IMR-90 (cell line): ENCODE measurements at regions not wholly inside any gene's neighbourhood (a gene's known extent, or its start where the extent isn't known, plus 50 kb on each side); places are given as distances from the start of the nearest gene placed in this dataset.

Experiments used
- CEBPB ChIP-seq: IDR thresholded peaks from 2 replicates; pipeline ENCODE4 v1.6.1; 2012; ENCODE audit warnings: low read depth, low read length, improper control_type of control experiment
- FOS ChIP-seq: fragments of 150-350 bp; IDR thresholded peaks from 2 replicates; pipeline ENCODE4 v1.6.1; 2016; ENCODE audit warnings: low read depth, low read length
- MAZ ChIP-seq: IDR thresholded peaks from 2 replicates; pipeline ENCODE4 v1.6.1; 2012; ENCODE audit warnings: low read depth, mild to moderate bottlenecking, low read length, improper control_type of control experiment, moderate library complexity, borderline replicate concordance
- MXI1 ChIP-seq: IDR thresholded peaks from 2 replicates; pipeline ENCODE4 v1.6.1; 2012; ENCODE audit warnings: low read depth, mild to moderate bottlenecking, low read length, moderate library complexity, borderline replicate concordance
- POLR2A ChIP-seq: IDR thresholded peaks from 2 replicates; pipeline ENCODE4 v1.6.1; 2012; ENCODE audit warnings: mild to moderate bottlenecking, low read depth, low read length
- RAD21 ChIP-seq: IDR thresholded peaks from 2 replicates; pipeline ENCODE4 v1.6.1; 2012; ENCODE audit warnings: low read length, improper control_type of control experiment
- RCOR1 ChIP-seq: IDR thresholded peaks from 2 replicates; pipeline ENCODE4 v1.6.1; 2012; ENCODE audit warnings: mild to moderate bottlenecking, low read length, improper control_type of control experiment; ENCODE audit not compliant: insufficient replicate concordance
- RFX5 ChIP-seq: IDR thresholded peaks from 2 replicates; pipeline ENCODE4 v1.8.0; 2012; ENCODE audit warnings: low read depth, mild to moderate bottlenecking, low read length, moderate library complexity
- SMC3 ChIP-seq: fragments of 150-350 bp; IDR thresholded peaks from 2 replicates; pipeline ENCODE4 v1.6.1; 2016; ENCODE audit warnings: low read depth, mild to moderate bottlenecking, antibody characterized with exemption, low read length, moderate library complexity
- TF ChIP-seq, protein P1 (sequence below): conservative IDR thresholded peaks from 2 replicates; pipeline ENCODE4 v1.5.1; 2012; ENCODE audit warnings: mild to moderate bottlenecking, low read depth, low read length, improper control_type of control experiment
- TF ChIP-seq, protein P2 (sequence below): fragments of 150-350 bp; IDR thresholded peaks from 2 replicates; pipeline ENCODE4 v1.6.1; 2017; ENCODE audit warnings: mild to moderate bottlenecking, antibody characterized with exemption, low read length, low read depth

DNA sequence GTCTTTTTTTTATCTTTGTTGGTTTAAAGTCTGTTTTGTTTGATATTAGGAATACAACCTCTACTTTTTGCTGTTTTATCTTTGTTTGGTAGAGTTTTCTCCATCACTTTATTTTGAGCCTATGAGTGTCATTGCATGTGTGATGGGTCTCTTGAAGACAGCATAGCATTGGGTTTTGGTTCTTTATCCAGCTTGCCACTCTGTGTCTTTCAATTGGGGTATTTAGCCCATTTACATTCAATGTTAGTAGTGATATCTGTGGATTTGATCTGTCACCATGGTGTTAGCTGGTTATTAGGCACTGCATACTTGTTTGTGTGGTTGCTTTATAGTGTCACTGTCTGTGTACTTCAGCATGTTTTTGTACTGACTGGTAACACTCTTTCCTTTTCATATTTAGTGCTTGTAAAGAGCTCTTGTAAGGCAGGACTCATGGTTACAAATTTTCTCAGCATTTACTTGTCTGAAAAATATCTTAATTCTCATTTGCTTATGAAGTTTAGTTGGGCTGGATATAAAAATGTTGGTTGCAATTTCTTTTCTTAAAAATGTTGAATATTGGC lies 845.5 kb downstream of the TLE4 start:
- TF ChIP-seq RCOR1: no peak
- TF ChIP-seq, protein P1, sequence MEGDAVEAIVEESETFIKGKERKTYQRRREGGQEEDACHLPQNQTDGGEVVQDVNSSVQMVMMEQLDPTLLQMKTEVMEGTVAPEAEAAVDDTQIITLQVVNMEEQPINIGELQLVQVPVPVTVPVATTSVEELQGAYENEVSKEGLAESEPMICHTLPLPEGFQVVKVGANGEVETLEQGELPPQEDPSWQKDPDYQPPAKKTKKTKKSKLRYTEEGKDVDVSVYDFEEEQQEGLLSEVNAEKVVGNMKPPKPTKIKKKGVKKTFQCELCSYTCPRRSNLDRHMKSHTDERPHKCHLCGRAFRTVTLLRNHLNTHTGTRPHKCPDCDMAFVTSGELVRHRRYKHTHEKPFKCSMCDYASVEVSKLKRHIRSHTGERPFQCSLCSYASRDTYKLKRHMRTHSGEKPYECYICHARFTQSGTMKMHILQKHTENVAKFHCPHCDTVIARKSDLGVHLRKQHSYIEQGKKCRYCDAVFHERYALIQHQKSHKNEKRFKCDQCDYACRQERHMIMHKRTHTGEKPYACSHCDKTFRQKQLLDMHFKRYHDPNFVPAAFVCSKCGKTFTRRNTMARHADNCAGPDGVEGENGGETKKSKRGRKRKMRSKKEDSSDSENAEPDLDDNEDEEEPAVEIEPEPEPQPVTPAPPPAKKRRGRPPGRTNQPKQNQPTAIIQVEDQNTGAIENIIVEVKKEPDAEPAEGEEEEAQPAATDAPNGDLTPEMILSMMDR: no peak
- no peak for TF ChIP-seq MAZ
- no peak for TF ChIP-seq SMC3
- TF ChIP-seq FOS: no peak
- no peak for TF ChIP-seq POLR2A
- TF ChIP-seq CEBPB: no peak
- no peak for TF ChIP-seq MXI1
- TF ChIP-seq RAD21: no peak
- no peak for TF ChIP-seq RFX5
- TF ChIP-seq, protein P2, sequence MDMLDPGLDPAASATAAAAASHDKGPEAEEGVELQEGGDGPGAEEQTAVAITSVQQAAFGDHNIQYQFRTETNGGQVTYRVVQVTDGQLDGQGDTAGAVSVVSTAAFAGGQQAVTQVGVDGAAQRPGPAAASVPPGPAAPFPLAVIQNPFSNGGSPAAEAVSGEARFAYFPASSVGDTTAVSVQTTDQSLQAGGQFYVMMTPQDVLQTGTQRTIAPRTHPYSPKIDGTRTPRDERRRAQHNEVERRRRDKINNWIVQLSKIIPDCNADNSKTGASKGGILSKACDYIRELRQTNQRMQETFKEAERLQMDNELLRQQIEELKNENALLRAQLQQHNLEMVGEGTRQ: no peak
